SHP77 (cell line): ENCODE measurements at regions not wholly inside any gene's neighbourhood (a gene's known extent, or its start where the extent isn't known, plus 50 kb on each side); places are given as distances from the start of the nearest gene placed in this dataset.
"Not testable (repeated sequence)": the region's sequence is repeated elsewhere in the genome, so short reads cannot be mapped to it uniquely, and the experiment has no call there.

Source experiments
- DNase-seq, 2 experiments: peaks; one replicate each; lab custom pipeline; 2025; lab: John Stamatoyannopoulos, UW

- DNase-seq = peak; percentile 89 to 90
Measured at GRCh38 chr2:208608122-208608835, 201.7 kb downstream of the PTH2R start.

DNA sequence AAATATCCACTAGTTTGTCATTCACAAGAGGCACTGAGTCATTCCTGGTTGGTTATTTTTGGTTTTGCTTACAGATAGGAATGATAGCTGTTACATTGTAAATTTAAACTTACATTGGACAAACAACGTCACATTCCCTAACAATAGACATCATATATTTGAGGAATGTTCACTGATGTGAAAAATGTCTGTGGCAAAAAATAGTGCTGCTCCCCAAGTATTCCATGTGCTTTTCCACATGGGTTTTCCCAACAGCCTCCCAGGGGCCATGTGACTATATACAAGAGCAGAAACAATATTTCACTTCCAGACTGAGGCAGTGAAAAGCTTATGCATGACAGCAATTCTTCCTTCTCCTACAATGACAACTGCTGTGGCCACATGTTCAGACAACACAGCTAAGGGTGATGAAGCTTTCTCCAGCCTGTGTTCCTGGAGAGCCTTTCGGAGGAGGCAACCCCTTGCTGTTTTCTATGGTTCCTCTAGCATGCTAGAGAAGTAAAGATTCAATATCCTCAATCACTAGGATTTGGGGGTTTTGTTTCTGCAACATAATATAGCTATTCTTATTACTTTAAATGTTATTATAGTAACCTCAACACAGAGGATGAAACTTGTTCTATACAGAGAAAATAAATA, 202.7 kb downstream of the PTH2R start:
- peak; percentile 18 to 22 for DNase-seq

DNA sequence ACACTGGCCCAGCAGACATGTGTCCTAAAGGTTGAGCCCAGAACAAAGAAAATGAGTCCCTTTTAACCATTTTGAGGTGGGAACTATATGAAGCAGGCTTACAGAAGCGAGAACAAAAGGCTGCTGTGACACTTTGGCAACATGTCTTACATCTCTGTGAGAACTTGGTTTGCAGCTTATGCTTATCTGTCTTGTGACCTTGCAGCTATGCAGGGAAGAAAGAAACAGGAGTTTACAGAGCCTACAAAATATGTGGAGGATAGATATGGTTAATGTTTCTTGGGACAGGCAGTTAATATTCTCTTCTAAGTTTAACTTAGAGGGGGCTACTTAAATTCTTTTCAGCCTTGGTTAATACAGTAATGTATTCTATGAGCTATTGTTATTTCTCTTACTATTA, 209.1 kb downstream of the PTH2R start:
- not testable (repeated sequence) for DNase-seq

DNA sequence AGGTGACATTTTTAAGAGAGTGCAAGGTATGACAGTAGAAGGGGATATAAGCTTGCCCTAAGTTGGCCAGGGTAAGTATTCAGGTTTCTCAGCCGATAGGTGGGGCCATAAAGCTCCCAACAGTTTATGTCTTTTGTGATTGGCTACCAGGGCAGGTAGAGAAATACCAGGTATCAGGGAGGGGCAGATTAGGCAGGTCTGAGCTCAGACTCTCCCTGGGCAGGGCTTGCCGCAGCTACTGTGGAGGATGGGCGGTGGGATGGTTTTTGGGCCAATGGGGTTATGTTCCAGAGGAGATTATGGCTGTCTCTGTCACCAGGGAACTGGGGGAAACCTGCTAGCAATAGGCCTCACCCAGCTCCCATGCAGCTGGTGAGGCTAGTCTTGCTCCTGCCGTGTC, 211.6 kb downstream of the PTH2R start:
- no peak for DNase-seq

DNA sequence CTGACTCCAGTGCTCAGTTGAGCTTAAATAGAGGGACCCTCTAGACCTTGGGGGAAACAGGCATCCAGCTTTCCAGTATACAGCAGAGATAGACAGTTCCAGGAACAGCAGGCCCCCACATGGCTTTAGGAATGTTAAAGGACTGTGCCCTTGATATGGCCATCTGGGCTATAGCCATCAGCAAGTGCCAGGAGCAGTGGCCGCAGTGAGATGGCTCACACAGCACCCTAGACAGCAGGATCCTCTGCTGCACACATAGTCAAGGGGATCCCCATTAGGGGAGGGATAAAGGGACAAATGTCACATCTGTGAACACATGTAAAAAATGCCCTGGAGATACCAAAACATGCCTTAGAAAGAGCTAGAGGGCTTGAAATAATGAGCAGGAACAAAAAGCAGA, 213.4 kb downstream of the PTH2R start:
- no peak for DNase-seq

GRCh38 chr2:208620487-208620978, 213.9 kb downstream of the PTH2R start:
- DNase-seq = no peak

- no peak for DNase-seq
Measured at GRCh38 chr2:208627110-208627884, 220.7 kb downstream of the PTH2R start.

- DNase-seq = no peak
Measured at GRCh38 chr2:208627916-208628315, 221.3 kb downstream of the PTH2R start.

- no peak for DNase-seq
Measured at GRCh38 chr2:208638059-208638458, 231.5 kb downstream of the PTH2R start.

DNA sequence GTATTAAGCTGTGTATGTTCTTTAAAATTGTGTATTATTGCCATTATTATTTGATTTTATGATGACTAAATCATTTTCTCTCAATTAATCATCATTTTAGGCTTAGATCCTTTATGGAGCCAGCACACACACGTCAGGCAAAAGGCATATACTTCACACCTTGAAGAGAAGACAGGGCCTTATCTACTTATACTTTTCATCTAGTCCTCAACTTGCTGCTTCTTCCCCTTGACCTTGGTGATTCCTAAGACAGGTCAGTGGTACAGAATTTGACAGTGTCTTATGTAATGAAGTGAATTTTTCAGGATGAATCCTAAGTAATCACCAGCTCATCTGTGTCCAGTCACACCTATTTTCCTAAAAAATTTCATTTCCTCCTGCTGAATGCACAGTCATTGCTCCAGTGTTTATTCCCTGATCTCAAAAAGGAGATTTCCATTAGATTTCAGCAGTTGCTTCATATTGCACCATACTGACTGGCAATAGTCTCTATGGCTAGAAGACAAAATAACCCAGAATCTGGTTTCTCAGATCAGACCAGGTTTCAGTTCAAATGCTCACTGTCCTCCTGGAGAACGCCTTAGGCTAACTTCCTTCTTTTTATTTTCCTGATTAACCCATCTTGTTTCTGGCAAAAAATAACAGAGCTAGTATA, 235.7 kb downstream of the PTH2R start:
- no peak for DNase-seq

- DNase-seq = no peak
Measured at GRCh38 chr2:208643145-208643544, 236.6 kb downstream of the PTH2R start.

DNA sequence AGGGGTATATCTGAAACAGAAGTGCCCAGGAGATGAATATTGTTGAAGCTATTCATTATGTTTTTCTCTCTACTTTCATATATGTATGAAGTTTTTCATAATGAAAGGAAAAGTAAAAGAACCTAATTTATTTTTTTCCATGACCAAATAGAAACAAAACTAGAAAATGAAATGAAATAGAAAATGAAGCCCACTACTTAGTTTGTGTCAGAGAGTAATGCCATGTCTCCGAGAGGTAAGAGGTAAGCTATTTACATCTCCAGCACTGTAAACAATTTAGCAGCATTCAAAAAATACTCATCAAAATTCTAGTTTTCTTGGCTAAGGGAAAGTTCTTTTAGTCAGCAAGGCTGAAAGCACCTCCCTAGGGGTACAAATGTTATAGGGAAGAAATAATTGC, 238.6 kb downstream of the PTH2R start:
- no peak for DNase-seq

GRCh38 chr2:208648368-208648767, 241.8 kb downstream of the PTH2R start:
- DNase-seq = no peak

GRCh38 chr2:208653383-208653782, 246.8 kb downstream of the PTH2R start:
- DNase-seq = no peak

GRCh38 chr2:208654056-208654455, 247.5 kb downstream of the PTH2R start:
- DNase-seq = no peak

DNA sequence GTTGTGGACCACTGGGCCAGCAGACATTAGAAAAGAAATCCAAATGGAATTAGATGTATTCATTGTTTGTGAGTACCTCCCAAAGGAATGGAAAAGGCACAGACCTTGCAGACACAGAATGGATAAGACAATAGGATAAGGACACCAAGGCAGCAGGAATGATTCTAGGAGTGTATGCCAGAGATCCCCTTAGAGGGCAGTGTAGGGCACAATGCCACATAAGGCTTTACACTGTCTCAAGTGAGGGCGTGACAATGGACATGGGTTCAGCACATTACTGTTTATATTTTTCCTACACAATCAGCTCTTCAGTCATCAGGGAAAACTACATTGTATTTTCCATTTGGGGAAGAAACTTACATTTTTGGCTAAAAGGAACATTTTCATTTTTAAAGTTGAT, 250.9 kb downstream of the PTH2R start:
- peak in 1 of 2 experiments; percentile 9 for DNase-seq

DNA sequence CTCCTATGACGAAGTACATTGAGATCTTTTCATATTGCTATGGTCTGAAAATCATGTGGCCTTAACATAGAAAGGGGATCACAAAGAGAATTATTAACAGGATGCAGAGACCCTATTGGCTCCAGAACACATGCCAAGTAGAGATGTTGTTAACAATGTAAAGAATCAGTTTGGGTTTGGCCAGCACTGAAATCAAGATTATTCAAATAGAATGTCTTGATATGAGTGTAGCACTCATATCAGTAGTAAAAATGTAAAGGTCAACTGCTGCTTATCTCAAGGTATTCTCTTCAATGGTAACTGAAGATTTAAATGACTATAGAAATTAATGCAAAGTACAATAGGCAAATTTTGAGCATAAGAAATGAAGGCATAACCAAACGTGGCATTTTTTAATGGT, 262.8 kb downstream of the PTH2R start:
- no peak for DNase-seq

GRCh38 chr2:208671284-208671683, 264.7 kb downstream of the PTH2R start:
- DNase-seq = no peak

DNA sequence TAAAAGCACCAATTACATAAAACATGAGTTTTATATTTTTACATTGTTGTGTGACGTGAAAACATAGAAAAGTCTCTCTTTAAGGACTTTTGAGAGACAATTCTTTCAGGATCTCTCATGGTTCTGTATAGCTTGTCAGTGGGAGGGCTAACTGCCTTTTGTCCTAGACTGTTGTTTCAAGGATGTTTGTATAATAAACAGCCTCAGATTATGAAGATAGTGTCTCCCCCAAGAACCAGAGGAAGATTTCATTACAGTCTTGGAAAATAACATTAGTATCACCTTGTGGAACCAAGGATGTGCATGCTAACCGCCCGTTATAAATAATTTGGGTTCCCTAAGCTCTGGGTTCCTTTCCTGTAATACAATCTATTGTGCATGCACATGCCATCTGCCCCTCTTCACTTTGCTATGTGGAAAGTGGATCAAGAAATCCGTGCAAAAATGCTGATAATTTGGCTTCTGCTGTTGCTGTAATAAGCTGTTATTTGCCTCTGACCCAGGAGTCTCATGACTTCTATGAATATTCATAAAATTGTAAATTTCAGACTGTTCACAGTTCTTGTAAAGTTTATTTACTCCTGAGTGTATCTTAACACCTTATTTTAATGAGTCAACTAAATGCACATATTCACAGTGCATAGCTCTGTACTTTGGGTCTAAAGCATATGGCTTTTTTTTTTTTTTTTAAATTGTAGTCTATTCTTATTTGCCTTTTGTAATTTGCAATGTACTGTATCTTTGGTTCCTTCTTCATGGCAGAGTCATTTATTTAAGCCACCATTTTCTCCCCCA, 265.5 kb downstream of the PTH2R start:
- DNase-seq = no peak

DNA sequence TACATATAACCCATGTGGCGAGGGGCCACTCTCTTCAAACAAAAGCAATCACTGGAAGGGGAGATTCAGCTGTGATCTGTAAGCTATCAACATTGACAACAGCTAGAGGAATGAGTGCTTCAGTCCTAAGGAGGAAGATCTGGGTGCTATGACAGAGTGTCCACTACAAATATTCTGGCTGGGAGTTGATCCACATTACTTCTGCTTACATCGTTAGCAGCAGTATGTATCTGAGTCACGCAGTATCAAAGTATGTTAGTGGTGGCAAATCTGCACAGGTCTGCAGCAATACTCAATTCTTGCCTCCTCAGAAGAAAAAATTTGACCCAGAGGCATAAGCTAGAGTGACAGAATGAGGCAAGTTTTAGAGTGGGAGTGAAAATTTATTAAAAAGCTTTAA, 267.0 kb downstream of the PTH2R start:
- DNase-seq = no peak

DNA sequence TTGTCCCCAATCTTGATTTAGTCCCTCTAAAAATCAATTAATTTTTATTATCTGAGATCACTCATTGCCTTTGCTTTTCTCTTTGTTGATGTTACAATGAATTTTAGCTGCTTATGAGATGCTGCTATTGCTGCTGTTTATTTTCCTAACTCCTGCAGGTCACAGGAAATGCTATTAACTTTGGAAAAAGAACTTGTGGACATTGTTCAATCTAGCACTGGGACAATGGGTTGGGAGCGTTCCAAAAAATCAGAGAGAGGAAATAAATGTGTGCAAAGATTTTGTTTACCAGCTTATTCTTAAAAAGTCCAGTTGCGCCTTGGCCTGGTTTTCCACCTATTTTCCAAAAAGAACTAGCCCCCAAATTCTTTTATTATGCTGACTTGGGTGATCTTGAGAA, 268.3 kb downstream of the PTH2R start:
- no peak for DNase-seq

GRCh38 chr2:208685929-208686328, 279.3 kb downstream of the PTH2R start:
- DNase-seq = not testable (repeated sequence)
